HepG2 (cell line): ENCODE measurements at regions not wholly inside any gene's neighbourhood (a gene's known extent, or its start where the extent isn't known, plus 50 kb on each side); places are given as distances from the start of the nearest gene placed in this dataset.

Source experiments
- ATAC-seq: fragments of 200-7000 bp; cut with Tn5 transposase; 3 replicates; pipeline ENCODE4 v1.9.1; 2020; ENCODE audit warnings: mild to moderate bottlenecking, moderate library complexity
- BruUV-seq: library from RNA; stranded (reverse); fragments of 400-500 nt; replicated peaks from 2 replicates; lab custom pipeline; 2021; lab: Mats Ljungman, UMichigan
- CTCF ChIA-PET: fragments of 300-600 bp; formaldehyde crosslinking; extraction: SDS; loops from one replicate; lab custom pipeline; 2021; ENCODE audit warnings: low total read pairs, inconsistent platforms, low intra/inter-chr PET ratio; lab: Yijun Ruan, JAX
- POLR2A ChIA-PET: fragments of 350-600 bp; sonication (Branson Sonifier 250); formaldehyde crosslinking; loops from one replicate; lab custom pipeline; 2020; ENCODE audit warnings: antibody characterized with exemption, inconsistent platforms; lab: Yijun Ruan, JAX
- DNase-seq: peaks from one replicate; pipeline ENCODE4 v3.0.0-alpha.2; 2015; ENCODE audit warnings: low spot score
- FAIRE-seq: peaks from 3 replicates; lab custom pipeline; 2011; peaks lifted over from hg19 to GRCh38; lab: Jason Lieb, UNC
- H2AFZ ChIP-seq: one replicate; pipeline ENCODE4 v1.6.1; 2011; ENCODE audit warnings: low read length, inconsistent platforms
- H3K27ac ChIP-seq: fragments of 300-600 bp; 3 replicates; pipeline ENCODE4 v1.8.0; 2011; ENCODE audit warnings: mixed run types, mild to moderate bottlenecking, mixed read lengths, low read length, inconsistent platforms; ENCODE audit not compliant: insufficient read depth; ENCODE audit errors: extremely low read length
- H3K27me3 ChIP-seq, 2 experiments: fragments of 200-600 bp in 1 of 2; 2 replicates in 1 of 2; 3 replicates in 1 of 2; pipeline versions ENCODE4 v1.6.0 to v1.8.0; 2011; ENCODE audit warnings: low read length in 2 of 2, mild to moderate bottlenecking in 2 of 2, moderate library complexity in 2 of 2, inconsistent platforms in 1 of 2; ENCODE audit not compliant: insufficient read depth in 2 of 2, control insufficient read depth in 1 of 2
- H3K36me3 ChIP-seq, 2 experiments: fragments of 200-600 bp in 1 of 2; replicated peaks in 1 of 2; 2 replicates in 1 of 2; 3 replicates in 1 of 2; pipeline versions ENCODE4 v1.5.1 to v1.8.0; 2011; ENCODE audit warnings: low read length in 2 of 2, inconsistent platforms in 1 of 2; ENCODE audit not compliant: insufficient read depth in 2 of 2, control insufficient read depth in 1 of 2
- H3K4me1 ChIP-seq: 2 replicates; pipeline ENCODE4 v1.5.1; 2012; ENCODE audit warnings: low read length, inconsistent platforms; ENCODE audit not compliant: insufficient read depth
- H3K4me2 ChIP-seq: 2 replicates; pipeline ENCODE4 v1.6.0; 2011; ENCODE audit warnings: low read depth, low read length, inconsistent platforms
- H3K4me3 ChIP-seq, 3 experiments: fragments of 200-600 bp in 1 of 3; sonication (generic), shearing (Covaris generic) in 1 of 3; replicated peaks in 1 of 3; 2 replicates each; pipeline ENCODE4 v1.5.1; 2011 to 2016; ENCODE audit warnings: low read length in 3 of 3, inconsistent platforms in 2 of 3, low read depth in 2 of 3, mild to moderate bottlenecking in 2 of 3, control low read depth in 1 of 3, mixed read lengths in 1 of 3; ENCODE audit not compliant: insufficient read depth in 1 of 3
- H3K79me2 ChIP-seq: one replicate; pipeline ENCODE4 v1.6.1; 2011; ENCODE audit warnings: low read length, inconsistent platforms; ENCODE audit not compliant: insufficient read depth
- H3K9ac ChIP-seq: 2 replicates; pipeline ENCODE4 v1.6.0; 2011; ENCODE audit warnings: mild to moderate bottlenecking, low read depth, low read length, inconsistent platforms; ENCODE audit not compliant: insufficient read depth
- H3K9me3 ChIP-seq: 2 replicates; pipeline ENCODE4 v1.5.1; 2012; ENCODE audit warnings: mild to moderate bottlenecking, low read length
- H4K20me1 ChIP-seq: 2 replicates; pipeline ENCODE4 v1.6.0; 2011; ENCODE audit warnings: inconsistent platforms, mild to moderate bottlenecking, low read length, moderate library complexity; ENCODE audit not compliant: insufficient read depth
- NR1H2 ChIP-seq: sonication (generic); formaldehyde crosslinking; IDR thresholded peaks from 2 replicates; pipeline ENCODE4 v1.8.1; 2022; ENCODE audit warnings: low read depth, missing genetic modification reagents, borderline replicate concordance
- STAG1 ChIP-seq: sonication (generic); formaldehyde crosslinking; IDR thresholded peaks from 2 replicates; pipeline ENCODE4 v1.4.0; 2020; ENCODE audit warnings: missing genetic modification reagents
- ZFX ChIP-seq: sonication (generic); formaldehyde crosslinking; IDR thresholded peaks from 2 replicates; pipeline ENCODE4 v1.4.0; 2020; ENCODE audit warnings: mild to moderate bottlenecking, low read depth, missing genetic modification reagents, moderate library complexity
- WGBS: methylation state at CpG from one replicate; pipeline ENCODE4 v1.1.6; 2017; ENCODE audit warnings: low lambda C conversion rate; 5-methylcytosine and 5-hydroxymethylcytosine counted together
- in situ Hi-C: cut with HindIII; loops from 2 replicates; pipeline ENCODE4 v1.10.0; 2017; ENCODE audit warnings: low pct_unique_long_range_greater_than_20kb; ENCODE audit not compliant: extremely low pct_ligation_motif_present
- intact Hi-C: fragments of 100-400 bp; cut with micrococcal nuclease; formaldehyde crosslinking; loops from one replicate; pipeline ENCODE4 v1.10.0; 2022; ENCODE audit not compliant: unreplicated experiment
- TF ChIP-seq, protein P1 (sequence below): fragments of 450-650 bp; IDR thresholded peaks from 2 replicates; pipeline ENCODE4 v1.6.1; 2017; ENCODE audit warnings: mild to moderate bottlenecking
- TF ChIP-seq, protein P2 (sequence below): sonication (generic); formaldehyde crosslinking; IDR thresholded peaks from 2 replicates; pipeline ENCODE4 v1.5.0; 2020; ENCODE audit warnings: mild to moderate bottlenecking, missing genetic modification reagents, moderate library complexity

DNA sequence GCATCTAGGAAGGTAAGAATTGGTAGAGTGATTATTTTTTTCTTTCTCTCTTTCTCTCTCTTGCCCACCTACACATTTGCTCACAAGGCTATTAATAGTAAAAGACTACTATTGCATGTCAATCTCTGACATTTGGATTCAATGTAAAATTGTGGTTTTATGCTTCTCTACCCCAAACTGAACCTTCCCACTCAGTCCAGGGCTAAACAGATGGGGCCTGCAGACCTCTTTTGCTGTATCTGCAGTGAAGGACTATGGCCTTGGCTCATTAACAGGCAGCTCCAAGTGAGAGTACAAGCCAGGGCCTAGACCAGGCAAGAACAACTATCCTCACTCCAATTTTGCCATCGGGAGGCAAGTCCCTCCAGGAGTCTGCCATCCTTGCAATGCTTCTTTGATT lies 68.3 kb upstream of the ARL4C start:
- TF ChIP-seq, protein P1, sequence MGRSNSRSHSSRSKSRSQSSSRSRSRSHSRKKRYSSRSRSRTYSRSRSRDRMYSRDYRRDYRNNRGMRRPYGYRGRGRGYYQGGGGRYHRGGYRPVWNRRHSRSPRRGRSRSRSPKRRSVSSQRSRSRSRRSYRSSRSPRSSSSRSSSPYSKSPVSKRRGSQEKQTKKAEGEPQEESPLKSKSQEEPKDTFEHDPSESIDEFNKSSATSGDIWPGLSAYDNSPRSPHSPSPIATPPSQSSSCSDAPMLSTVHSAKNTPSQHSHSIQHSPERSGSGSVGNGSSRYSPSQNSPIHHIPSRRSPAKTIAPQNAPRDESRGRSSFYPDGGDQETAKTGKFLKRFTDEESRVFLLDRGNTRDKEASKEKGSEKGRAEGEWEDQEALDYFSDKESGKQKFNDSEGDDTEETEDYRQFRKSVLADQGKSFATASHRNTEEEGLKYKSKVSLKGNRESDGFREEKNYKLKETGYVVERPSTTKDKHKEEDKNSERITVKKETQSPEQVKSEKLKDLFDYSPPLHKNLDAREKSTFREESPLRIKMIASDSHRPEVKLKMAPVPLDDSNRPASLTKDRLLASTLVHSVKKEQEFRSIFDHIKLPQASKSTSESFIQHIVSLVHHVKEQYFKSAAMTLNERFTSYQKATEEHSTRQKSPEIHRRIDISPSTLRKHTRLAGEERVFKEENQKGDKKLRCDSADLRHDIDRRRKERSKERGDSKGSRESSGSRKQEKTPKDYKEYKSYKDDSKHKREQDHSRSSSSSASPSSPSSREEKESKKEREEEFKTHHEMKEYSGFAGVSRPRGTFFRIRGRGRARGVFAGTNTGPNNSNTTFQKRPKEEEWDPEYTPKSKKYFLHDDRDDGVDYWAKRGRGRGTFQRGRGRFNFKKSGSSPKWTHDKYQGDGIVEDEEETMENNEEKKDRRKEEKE = no peak
- TF ChIP-seq ZFX = peak; percentile 31; the same call in 1 of the 2 replicates
- peaks cover 33% of the 10 kb centered on the region for H3K4me1 ChIP-seq
- H2AFZ ChIP-seq = no peak overlapping the region
- H4K20me1 ChIP-seq = no peaks in the 10 kb centered on the region
- 0 out of 2 replicates have a peak overlapping the region, but pooled peaks have one; percentile 60 for H3K4me2 ChIP-seq
- in situ Hi-C loops = no loop called here
- no peak for FAIRE-seq
- H3K27ac ChIP-seq = no peak overlapping the region
- no peaks in the 10 kb centered on the region for H3K9me3 ChIP-seq
- peaks cover 0 to 11% of the 10 kb centered on the region in 2 experiments; a peak in 2 of 5 replicates for H3K27me3 ChIP-seq
- BruUV-seq = no TSS peak
- POLR2A ChIA-PET = interaction anchor here (0.9 to 1.8 kb wide), 6 partner anchors 9 to 416 kb away, joined by 3 to 6 read pairs (median 4); no protein-coding TSS in a partner anchor
- DNase-seq = no peak
- no peak overlapping the region for H3K4me3 ChIP-seq
- H3K79me2 ChIP-seq = no peaks in the 10 kb centered on the region
- 82% methylated on average over 1 of the region's 1 CpG for WGBS
- H3K9ac ChIP-seq = no peak overlapping the region
- no peaks in the 10 kb centered on the region for H3K36me3 ChIP-seq
- intact Hi-C loops = no loop called here
- peak; percentile 49; the same call in 2 of the 3 replicates for ATAC-seq
- CTCF ChIA-PET = no interaction called here

DNA sequence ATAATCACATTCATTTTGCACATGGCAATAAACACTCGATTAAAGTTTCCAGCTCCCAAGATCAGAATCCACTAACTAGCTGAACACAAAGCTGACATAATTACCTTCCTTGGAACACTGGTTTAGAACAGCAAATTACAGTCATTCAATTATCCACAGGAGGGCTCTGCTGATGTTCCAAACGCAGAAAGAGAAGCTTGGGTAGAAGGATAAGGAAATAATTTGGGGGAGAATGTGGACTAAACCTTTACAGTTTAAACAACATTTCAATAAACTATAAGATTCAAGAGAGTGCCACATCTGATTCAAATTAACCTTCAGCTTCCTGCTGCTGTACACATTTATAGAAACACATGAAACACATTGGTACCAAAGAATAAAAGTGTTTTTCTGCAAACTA lies 67.8 kb upstream of the ARL4C start:
- Histone ChIP-seq H3K36me3 (no peaks in the 10 kb centered on the region), H4K20me1 (no peaks in the 10 kb centered on the region), H3K9me3 (no peaks in the 10 kb centered on the region), H2AFZ (no peak overlapping the region), H3K4me2 (no peak overlapping the region), H3K79me2 (no peaks in the 10 kb centered on the region), H3K27me3 (peaks cover 0 to 10% of the 10 kb centered on the region in 2 experiments; a peak in 3 of 5 replicates), H3K9ac (no peak overlapping the region), H3K4me3 (no peak overlapping the region), H3K27ac (no peak overlapping the region), H3K4me1 (peaks cover 37% of the 10 kb centered on the region)
- ChIA-PET CTCF (no interaction called here), POLR2A (interaction anchor here (0.9 to 1.6 kb wide), 3 partner anchors 8 to 316 kb away, joined by 3 to 5 read pairs (median 3); no protein-coding TSS in a partner anchor)
- FAIRE-seq = peak; percentile 18
- in situ Hi-C loops = no loop called here
- ATAC-seq = no peak
- no TSS peak for BruUV-seq
- intact Hi-C loops = no loop called here
- WGBS = 29% methylated on average over 2 of the region's 2 CpGs
- DNase-seq = no peak
- TF ChIP-seq, protein P2, sequence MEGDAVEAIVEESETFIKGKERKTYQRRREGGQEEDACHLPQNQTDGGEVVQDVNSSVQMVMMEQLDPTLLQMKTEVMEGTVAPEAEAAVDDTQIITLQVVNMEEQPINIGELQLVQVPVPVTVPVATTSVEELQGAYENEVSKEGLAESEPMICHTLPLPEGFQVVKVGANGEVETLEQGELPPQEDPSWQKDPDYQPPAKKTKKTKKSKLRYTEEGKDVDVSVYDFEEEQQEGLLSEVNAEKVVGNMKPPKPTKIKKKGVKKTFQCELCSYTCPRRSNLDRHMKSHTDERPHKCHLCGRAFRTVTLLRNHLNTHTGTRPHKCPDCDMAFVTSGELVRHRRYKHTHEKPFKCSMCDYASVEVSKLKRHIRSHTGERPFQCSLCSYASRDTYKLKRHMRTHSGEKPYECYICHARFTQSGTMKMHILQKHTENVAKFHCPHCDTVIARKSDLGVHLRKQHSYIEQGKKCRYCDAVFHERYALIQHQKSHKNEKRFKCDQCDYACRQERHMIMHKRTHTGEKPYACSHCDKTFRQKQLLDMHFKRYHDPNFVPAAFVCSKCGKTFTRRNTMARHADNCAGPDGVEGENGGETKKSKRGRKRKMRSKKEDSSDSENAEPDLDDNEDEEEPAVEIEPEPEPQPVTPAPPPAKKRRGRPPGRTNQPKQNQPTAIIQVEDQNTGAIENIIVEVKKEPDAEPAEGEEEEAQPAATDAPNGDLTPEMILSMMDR = peak; percentile 49
- TF ChIP-seq NR1H2 (CRISPR knock-in tag) (no peak), STAG1 (peak; percentile 72)
